Gastroesophageal sphincter (tissue), 3 donors: ENCODE measurements at regions not wholly inside any gene's neighbourhood (a gene's known extent, or its start where the extent isn't known, plus 50 kb on each side); places are given as distances from the start of the nearest gene placed in this dataset.

Source experiments
- CTCF ChIP-seq, 4 experiments: fragments of 200-600 bp in 2 of 4; fragments of 450-650 bp in 2 of 4; sonication (generic) in 1 of 4; IDR thresholded peaks; one replicate each; pipeline ENCODE4 v1.5.1; 2017 to 2019; ENCODE audit warnings: antibody characterized with exemption in 4 of 4, mild to moderate bottlenecking in 2 of 4, moderate library complexity in 2 of 4
- POLR2A ChIP-seq, 2 donors: fragments of 450-650 bp; IDR thresholded peaks; one replicate each; pipeline ENCODE4 v1.6.1; 2017; ENCODE audit warnings: antibody characterized with exemption in 2 of 2, mild to moderate bottlenecking in 2 of 2, moderate library complexity in 1 of 2
- POLR2AphosphoS5 ChIP-seq: sonication (generic); formaldehyde crosslinking; IDR thresholded peaks from one replicate; pipeline ENCODE4 v1.6.1; 2017; ENCODE audit warnings: antibody characterized with exemption

GRCh38 chr15:45762726-45763125 lies 127.9 kb downstream of the SQOR start:
- TF ChIP-seq CTCF (IDR thresholded peaks at IDR 0.05) = no peak
- no peak for TF ChIP-seq POLR2A (IDR thresholded peaks at IDR 0.05)
- TF ChIP-seq POLR2AphosphoS5 = no peak
